HFF-Myc (cell line): ENCODE measurements at regions not wholly inside any gene's neighbourhood (a gene's known extent, or its start where the extent isn't known, plus 50 kb on each side); places are given as distances from the start of the nearest gene placed in this dataset.

Experiments used
- DNase-seq: peaks from one replicate; pipeline ENCODE4 v3.0.0-alpha.2; 2011; ENCODE audit warnings: low read depth; ENCODE audit errors: extremely low read depth
- H3K4me3 ChIP-seq: replicated peaks from 2 replicates; pipeline ENCODE4 v1.5.1; 2011; ENCODE audit warnings: low read depth, mild to moderate bottlenecking, control low read depth, low read length
- CTCF ChIP-seq: IDR thresholded peaks from 2 replicates; pipeline ENCODE4 v1.5.1; 2012; ENCODE audit warnings: mild to moderate bottlenecking, low read depth, low read length, control low read depth; ENCODE audit errors: missing control alignments

- no peak overlapping the region for H3K4me3 ChIP-seq
- no peak for DNase-seq
- no peak for TF ChIP-seq CTCF
Measured at GRCh38 chr13:63201493-63201892, 1785.8 kb upstream of the PCDH20 start.

- no peak for TF ChIP-seq CTCF
- no peak for DNase-seq
- no peak overlapping the region for H3K4me3 ChIP-seq
Measured at GRCh38 chr13:63199508-63199907, 1783.9 kb upstream of the PCDH20 start.

GRCh38 chr13:63198071-63198470 lies 1782.4 kb upstream of the PCDH20 start:
- TF ChIP-seq CTCF: no peak
- no peak for DNase-seq
- no peak overlapping the region for H3K4me3 ChIP-seq

GRCh38 chr13:63195726-63196125 lies 1780.1 kb upstream of the PCDH20 start:
- H3K4me3 ChIP-seq: no peak overlapping the region
- TF ChIP-seq CTCF: no peak
- no peak for DNase-seq

- no peak for DNase-seq
- no peak for TF ChIP-seq CTCF
- no peak overlapping the region for H3K4me3 ChIP-seq
Measured at GRCh38 chr13:63190742-63191141, 1775.1 kb upstream of the PCDH20 start.

GRCh38 chr13:63190219-63190618 lies 1774.6 kb upstream of the PCDH20 start:
- DNase-seq: no peak
- H3K4me3 ChIP-seq: no peak overlapping the region
- no peak for TF ChIP-seq CTCF

GRCh38 chr13:63189712-63190111 lies 1774.1 kb upstream of the PCDH20 start:
- no peak overlapping the region for H3K4me3 ChIP-seq
- DNase-seq: no peak
- no peak for TF ChIP-seq CTCF
